OCI-LY1 (cell line): ENCODE measurements at regions not wholly inside any gene's neighbourhood (a gene's known extent, or its start where the extent isn't known, plus 50 kb on each side); places are given as distances from the start of the nearest gene placed in this dataset.

ENCODE experiments used
- CTCF ChIP-seq: fragments of 200-600 bp; sonication (generic), shearing (Covaris generic); IDR thresholded peaks from 2 replicates; pipeline ENCODE4 v1.5.1; 2017; ENCODE audit warnings: mild to moderate bottlenecking, antibody characterized with exemption, low read length, moderate library complexity, mixed read lengths
- EZH2 ChIP-seq: fragments of 200-600 bp; sonication (generic), shearing (Covaris generic); IDR thresholded peaks from 2 replicates; pipeline ENCODE4 v1.8.0; 2017; ENCODE audit warnings: borderline replicate concordance, mixed run types, mild to moderate bottlenecking, antibody characterized with exemption, low read length, moderate library complexity, mixed read lengths

GRCh38 chr2:41846962-41847361 is 200.9 kb upstream of the PKDCC start:
- TF ChIP-seq CTCF = no peak
- no peak for TF ChIP-seq EZH2
